ENCODE measurements at regions not wholly inside any gene's neighbourhood (a gene's known extent, or its start where the extent isn't known, plus 50 kb on each side); places are given as distances from the start of the nearest gene placed in this dataset.

DNA sequence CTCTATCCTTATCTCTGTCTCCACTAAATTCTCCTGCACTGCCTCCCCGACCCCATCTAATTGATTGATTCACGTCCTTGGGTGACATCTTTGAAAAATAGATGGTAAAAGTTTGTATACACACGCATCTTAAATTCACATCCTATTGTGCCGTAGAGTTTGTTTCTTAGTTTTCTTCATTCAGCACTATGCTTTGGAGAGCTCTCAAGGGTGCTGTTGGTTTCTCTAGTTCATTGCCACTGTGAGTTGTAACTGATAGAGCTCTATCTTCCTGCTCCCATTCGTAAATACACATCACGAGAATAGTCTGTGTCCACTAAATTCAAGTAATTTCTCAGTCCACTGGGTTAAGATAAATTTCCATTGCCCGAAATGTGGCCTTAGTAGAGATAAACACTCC is 1537.4 kb downstream of the AACS start:
- TF ChIP-seq, protein P1, sequence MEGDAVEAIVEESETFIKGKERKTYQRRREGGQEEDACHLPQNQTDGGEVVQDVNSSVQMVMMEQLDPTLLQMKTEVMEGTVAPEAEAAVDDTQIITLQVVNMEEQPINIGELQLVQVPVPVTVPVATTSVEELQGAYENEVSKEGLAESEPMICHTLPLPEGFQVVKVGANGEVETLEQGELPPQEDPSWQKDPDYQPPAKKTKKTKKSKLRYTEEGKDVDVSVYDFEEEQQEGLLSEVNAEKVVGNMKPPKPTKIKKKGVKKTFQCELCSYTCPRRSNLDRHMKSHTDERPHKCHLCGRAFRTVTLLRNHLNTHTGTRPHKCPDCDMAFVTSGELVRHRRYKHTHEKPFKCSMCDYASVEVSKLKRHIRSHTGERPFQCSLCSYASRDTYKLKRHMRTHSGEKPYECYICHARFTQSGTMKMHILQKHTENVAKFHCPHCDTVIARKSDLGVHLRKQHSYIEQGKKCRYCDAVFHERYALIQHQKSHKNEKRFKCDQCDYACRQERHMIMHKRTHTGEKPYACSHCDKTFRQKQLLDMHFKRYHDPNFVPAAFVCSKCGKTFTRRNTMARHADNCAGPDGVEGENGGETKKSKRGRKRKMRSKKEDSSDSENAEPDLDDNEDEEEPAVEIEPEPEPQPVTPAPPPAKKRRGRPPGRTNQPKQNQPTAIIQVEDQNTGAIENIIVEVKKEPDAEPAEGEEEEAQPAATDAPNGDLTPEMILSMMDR (IDR thresholded peaks at IDR 0.05 in 2 of 3, conservative IDR thresholded peaks at IDR 0.05 in 1 of 3; ENCODE audit: control insufficient read depth in 2 of 3, extremely low read depth in 1 of 3, insufficient read depth in 1 of 3, low read depth in 3 of 3, low read length in 3 of 3): no peak
- TF ChIP-seq, protein P2, sequence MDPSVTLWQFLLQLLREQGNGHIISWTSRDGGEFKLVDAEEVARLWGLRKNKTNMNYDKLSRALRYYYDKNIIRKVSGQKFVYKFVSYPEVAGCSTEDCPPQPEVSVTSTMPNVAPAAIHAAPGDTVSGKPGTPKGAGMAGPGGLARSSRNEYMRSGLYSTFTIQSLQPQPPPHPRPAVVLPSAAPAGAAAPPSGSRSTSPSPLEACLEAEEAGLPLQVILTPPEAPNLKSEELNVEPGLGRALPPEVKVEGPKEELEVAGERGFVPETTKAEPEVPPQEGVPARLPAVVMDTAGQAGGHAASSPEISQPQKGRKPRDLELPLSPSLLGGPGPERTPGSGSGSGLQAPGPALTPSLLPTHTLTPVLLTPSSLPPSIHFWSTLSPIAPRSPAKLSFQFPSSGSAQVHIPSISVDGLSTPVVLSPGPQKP (IDR thresholded peaks at IDR 0.05; ENCODE audit: low read depth, low read length): no peak
